ENCODE measurements at regions not wholly inside any gene's neighbourhood (a gene's known extent, or its start where the extent isn't known, plus 50 kb on each side); places are given as distances from the start of the nearest gene placed in this dataset.

DNA sequence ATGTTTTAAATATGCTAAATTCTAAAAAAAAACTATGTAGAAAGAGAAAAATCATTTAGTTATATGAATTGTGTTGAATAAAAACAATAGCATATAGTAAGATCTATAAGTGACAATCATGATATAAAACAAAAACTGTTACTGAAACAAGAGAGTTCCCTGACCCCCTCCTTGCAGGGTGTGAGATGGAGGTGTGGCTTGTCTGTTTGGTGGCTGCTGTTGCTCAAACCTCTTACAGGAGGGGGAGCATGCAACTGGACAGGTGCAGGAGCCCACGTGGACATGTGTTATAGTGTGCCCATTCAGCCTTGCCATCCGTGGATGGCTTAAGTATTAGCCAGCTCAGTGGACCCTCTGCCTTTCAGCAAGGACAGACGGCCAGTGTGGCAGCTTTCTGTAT is 206.7 kb downstream of the MOXD1 start:
- TF ChIP-seq CEBPB (IDR thresholded peaks at IDR 0.05), result no peak

- TF ChIP-seq, protein P1, sequence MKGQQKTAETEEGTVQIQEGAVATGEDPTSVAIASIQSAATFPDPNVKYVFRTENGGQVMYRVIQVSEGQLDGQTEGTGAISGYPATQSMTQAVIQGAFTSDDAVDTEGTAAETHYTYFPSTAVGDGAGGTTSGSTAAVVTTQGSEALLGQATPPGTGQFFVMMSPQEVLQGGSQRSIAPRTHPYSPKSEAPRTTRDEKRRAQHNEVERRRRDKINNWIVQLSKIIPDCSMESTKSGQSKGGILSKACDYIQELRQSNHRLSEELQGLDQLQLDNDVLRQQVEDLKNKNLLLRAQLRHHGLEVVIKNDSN (IDR thresholded peaks at IDR 0.05), result no peak
- no peak for TF ChIP-seq ZBTB7A (IDR thresholded peaks at IDR 0.05; ENCODE audit: low read depth)
- no peak for TF ChIP-seq EP300 (IDR thresholded peaks at IDR 0.05; ENCODE audit: borderline replicate concordance)
- TF ChIP-seq CEBPB (IDR thresholded peaks at IDR 0.05), result no peak
- TF ChIP-seq, protein P2, sequence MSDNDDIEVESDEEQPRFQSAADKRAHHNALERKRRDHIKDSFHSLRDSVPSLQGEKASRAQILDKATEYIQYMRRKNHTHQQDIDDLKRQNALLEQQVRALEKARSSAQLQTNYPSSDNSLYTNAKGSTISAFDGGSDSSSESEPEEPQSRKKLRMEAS (IDR thresholded peaks at IDR 0.05), result no peak
- TF ChIP-seq, protein P3, sequence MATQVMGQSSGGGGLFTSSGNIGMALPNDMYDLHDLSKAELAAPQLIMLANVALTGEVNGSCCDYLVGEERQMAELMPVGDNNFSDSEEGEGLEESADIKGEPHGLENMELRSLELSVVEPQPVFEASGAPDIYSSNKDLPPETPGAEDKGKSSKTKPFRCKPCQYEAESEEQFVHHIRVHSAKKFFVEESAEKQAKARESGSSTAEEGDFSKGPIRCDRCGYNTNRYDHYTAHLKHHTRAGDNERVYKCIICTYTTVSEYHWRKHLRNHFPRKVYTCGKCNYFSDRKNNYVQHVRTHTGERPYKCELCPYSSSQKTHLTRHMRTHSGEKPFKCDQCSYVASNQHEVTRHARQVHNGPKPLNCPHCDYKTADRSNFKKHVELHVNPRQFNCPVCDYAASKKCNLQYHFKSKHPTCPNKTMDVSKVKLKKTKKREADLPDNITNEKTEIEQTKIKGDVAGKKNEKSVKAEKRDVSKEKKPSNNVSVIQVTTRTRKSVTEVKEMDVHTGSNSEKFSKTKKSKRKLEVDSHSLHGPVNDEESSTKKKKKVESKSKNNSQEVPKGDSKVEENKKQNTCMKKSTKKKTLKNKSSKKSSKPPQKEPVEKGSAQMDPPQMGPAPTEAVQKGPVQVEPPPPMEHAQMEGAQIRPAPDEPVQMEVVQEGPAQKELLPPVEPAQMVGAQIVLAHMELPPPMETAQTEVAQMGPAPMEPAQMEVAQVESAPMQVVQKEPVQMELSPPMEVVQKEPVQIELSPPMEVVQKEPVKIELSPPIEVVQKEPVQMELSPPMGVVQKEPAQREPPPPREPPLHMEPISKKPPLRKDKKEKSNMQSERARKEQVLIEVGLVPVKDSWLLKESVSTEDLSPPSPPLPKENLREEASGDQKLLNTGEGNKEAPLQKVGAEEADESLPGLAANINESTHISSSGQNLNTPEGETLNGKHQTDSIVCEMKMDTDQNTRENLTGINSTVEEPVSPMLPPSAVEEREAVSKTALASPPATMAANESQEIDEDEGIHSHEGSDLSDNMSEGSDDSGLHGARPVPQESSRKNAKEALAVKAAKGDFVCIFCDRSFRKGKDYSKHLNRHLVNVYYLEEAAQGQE (IDR thresholded peaks at IDR 0.05; ENCODE audit: low read depth), result no peak
- no peak for TF ChIP-seq FOXM1 (IDR thresholded peaks at IDR 0.05; ENCODE audit: borderline replicate concordance, low read depth)
Measured at GRCh38 chr6:132192631-132193030, 208.6 kb downstream of the MOXD1 start.

DNA sequence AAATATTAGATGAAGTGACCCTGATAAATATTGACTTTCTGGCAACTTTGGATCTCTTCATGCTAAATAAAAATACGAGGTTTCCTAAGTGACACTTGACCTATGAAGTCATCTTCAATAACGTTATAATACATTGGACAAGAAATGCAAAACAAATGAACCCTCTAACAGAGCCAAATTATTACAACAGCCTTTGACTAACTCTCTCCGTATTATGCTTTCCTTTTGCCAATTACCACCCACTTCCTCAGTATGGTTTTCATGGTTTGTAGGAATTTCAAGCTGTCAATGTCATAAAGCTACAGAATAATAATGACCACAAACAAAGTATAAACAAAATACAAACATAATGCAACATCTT is 210.5 kb downstream of the MOXD1 start:
- TF ChIP-seq TCF12 (IDR thresholded peaks at IDR 0.05; ENCODE audit: low read depth), result no peak
- TF ChIP-seq TEAD4 (IDR thresholded peaks at IDR 0.05), result no peak
- TF ChIP-seq EGR1 (IDR thresholded peaks at IDR 0.05), result no peak
- TF ChIP-seq, protein P1 (IDR thresholded peaks at IDR 0.05), result no peak
- TF ChIP-seq, protein P2 (IDR thresholded peaks at IDR 0.05), result no peak
- TF ChIP-seq RAD21 (IDR thresholded peaks at IDR 0.05; ENCODE audit: low read depth), result no peak
- TF ChIP-seq TAF1 (IDR thresholded peaks at IDR 0.05; ENCODE audit: low read depth), result no peak
- TF ChIP-seq, protein P3 (IDR thresholded peaks at IDR 0.05; ENCODE audit: low read depth), result no peak

GRCh38 chr6:132190097-132190814 is 211.0 kb downstream of the MOXD1 start:
- TF ChIP-seq, protein P1 (IDR thresholded peaks at IDR 0.05), result no peak
- TF ChIP-seq RAD21 (IDR thresholded peaks at IDR 0.05; ENCODE audit: low read depth) (no peak), ZBTB7A (IDR thresholded peaks at IDR 0.05; ENCODE audit: low read depth) (no peak), CEBPB (IDR thresholded peaks at IDR 0.05) (no peak), EP300 (IDR thresholded peaks at IDR 0.05; ENCODE audit: borderline replicate concordance) (no peak), FOXM1 (IDR thresholded peaks at IDR 0.05; ENCODE audit: borderline replicate concordance, low read depth) (no peak), YY1 (IDR thresholded peaks at IDR 0.05; ENCODE audit: low read depth) (no peak), CREB1 (IDR thresholded peaks at IDR 0.05; ENCODE audit: low read depth) (no peak), EGR1 (IDR thresholded peaks at IDR 0.05) (no peak), TCF12 (IDR thresholded peaks at IDR 0.05; ENCODE audit: low read depth) (no peak), TEAD4 (IDR thresholded peaks at IDR 0.05) (no peak), NFIC (IDR thresholded peaks at IDR 0.05) (no peak), TAF1 (IDR thresholded peaks at IDR 0.05; ENCODE audit: low read depth) (no peak)
- TF ChIP-seq, protein P3 (IDR thresholded peaks at IDR 0.05; ENCODE audit: low read depth), result no peak
- TF ChIP-seq, protein P2 (IDR thresholded peaks at IDR 0.05), result no peak

All from Ishikawa (cell line).